ENCODE measurements at regions not wholly inside any gene's neighbourhood (a gene's known extent, or its start where the extent isn't known, plus 50 kb on each side); places are given as distances from the start of the nearest gene placed in this dataset.

DNA sequence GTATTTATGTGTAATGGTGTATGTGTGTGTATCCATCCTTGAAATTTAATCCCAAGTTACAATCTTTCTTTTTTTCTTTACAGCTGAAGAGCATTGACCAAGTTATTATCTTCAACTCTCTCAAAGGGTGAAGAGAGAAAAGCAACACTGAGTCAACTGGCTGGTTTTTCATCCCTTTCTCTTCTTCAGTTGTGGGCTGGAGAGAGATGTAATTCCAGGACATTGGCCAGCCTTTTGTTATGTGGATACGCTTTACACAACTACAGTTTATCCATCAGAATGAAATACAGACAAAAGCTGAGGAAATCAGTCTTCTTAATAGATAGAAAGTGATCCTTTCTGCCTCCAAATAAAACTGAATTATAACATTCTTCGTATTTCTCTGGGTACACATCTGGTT lies 357.0 kb upstream of the NCAM2 start:
- TF ChIP-seq NFRKB (IDR thresholded peaks at IDR 0.05) (no peak), ZNF384 (IDR thresholded peaks at IDR 0.05) (no peak)

All from HEK293T (cell line).